ENCODE measurements at regions not wholly inside any gene's neighbourhood (a gene's known extent, or its start where the extent isn't known, plus 50 kb on each side); places are given as distances from the start of the nearest gene placed in this dataset.

DNA sequence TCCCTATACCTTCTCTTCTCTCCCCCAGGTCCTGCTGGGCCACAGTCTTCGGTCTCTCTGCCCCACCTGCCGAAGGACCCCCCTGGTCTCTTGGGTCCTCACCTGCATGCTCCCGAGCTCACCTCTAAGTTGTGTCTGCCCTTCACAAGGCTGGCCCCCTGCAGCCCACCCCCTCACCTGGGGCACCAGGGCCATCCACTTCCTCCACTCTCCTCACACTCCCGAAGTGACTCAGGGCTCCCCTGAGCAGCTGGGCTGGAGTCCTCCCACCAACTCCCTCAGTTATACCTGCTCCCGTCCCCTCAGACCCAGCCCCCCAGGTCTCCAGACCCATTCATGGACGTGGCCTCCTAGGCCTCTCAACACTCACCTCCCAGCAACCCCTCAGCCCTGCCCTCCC is 822.0 kb downstream of the KCNJ18 start:
- TF ChIP-seq CTCF (IDR thresholded peaks at IDR 0.05), result no peak
- no peak for TF ChIP-seq EP300 (IDR thresholded peaks at IDR 0.05; ENCODE audit: low read depth)
- no peak for TF ChIP-seq POLR2AphosphoS5 (IDR thresholded peaks at IDR 0.05)
